Aorta (tissue), 5 donors: ENCODE measurements at regions not wholly inside any gene's neighbourhood (a gene's known extent, or its start where the extent isn't known, plus 50 kb on each side); places are given as distances from the start of the nearest gene placed in this dataset.
"Not testable (repeated sequence)": the region's sequence is repeated elsewhere in the genome, so short reads cannot be mapped to it uniquely, and the experiment has no call there.

Experiments
- ATAC-seq: fragments of 200-7000 bp; cut with Tn5 transposase; one replicate; pipeline ENCODE4 v1.9.1; 2022; ENCODE audit warnings: moderate library complexity; ENCODE audit not compliant: low FRiP score
- DNase-seq, 2 donors: peaks; one replicate each; pipeline ENCODE4 v3.0.0-alpha.2; 2020
- H3K27ac ChIP-seq, 2 donors: one replicate each; pipeline ENCODE4 v1.5.1; 2013; ENCODE audit warnings: low read length in 2 of 2, mild to moderate bottlenecking in 2 of 2, moderate library complexity in 2 of 2, control low read depth in 1 of 2, inconsistent platforms in 1 of 2, low read depth in 1 of 2
- H3K27me3 ChIP-seq, 2 donors: one replicate each; pipeline ENCODE4 v1.6.1; 2013; ENCODE audit warnings: control low read depth in 1 of 2, low read length in 1 of 2, mild to moderate bottlenecking in 1 of 2, moderate library complexity in 1 of 2; ENCODE audit not compliant: insufficient read depth in 2 of 2, control insufficient read depth in 1 of 2
- H3K36me3 ChIP-seq, 2 donors: one replicate each; pipeline ENCODE4 v1.6.1; 2013; ENCODE audit warnings: control low read depth in 1 of 2, low read length in 1 of 2, mild to moderate bottlenecking in 1 of 2; ENCODE audit not compliant: insufficient read depth in 2 of 2, control insufficient read depth in 1 of 2
- H3K4me1 ChIP-seq, 2 donors: one replicate each; pipeline ENCODE4 v1.6.1; 2013; ENCODE audit warnings: low read length in 2 of 2, control low read depth in 1 of 2, mild to moderate bottlenecking in 1 of 2, moderate library complexity in 1 of 2; ENCODE audit not compliant: insufficient read depth in 2 of 2, control insufficient read depth in 1 of 2
- H3K4me3 ChIP-seq, 2 donors: one replicate each; pipeline ENCODE4 v1.5.1; 2013; ENCODE audit warnings: low read length in 2 of 2, control low read depth in 1 of 2, mild to moderate bottlenecking in 1 of 2
- H3K9me3 ChIP-seq: one replicate; pipeline ENCODE4 v1.6.1; 2013; ENCODE audit warnings: mild to moderate bottlenecking, low read length; ENCODE audit not compliant: control insufficient read depth
- WGBS, 2 donors: extraction: QIAGEN DNeasy Blood & Tissue Kit; methylation state at CpG; one replicate each; pipeline ENCODE4 v1.1.7; 2013; 5-methylcytosine and 5-hydroxymethylcytosine counted together
- intact Hi-C, 2 donors: fragments of 100-400 bp; cut with DNase I; formaldehyde crosslinking; loops; one replicate each; pipeline versions ENCODE4 v1.14.2 to v1.15.0; 2022
- donor health status: healthy with polysubstance abuse.
- donor health status: Bipolar disorder and iron deficiency.
- donor health status: DM: no; HTN: no; CAD: no.
- donor health status: DM: no; HTN: no; CAD: no.
- donor health status: DM: yes; HTN: yes; CAD: no.

- no peaks in the 10 kb centered on the region for H3K9me3 ChIP-seq
- whole genome bisulfite sequencing, 2 donors: 24 to 39% methylated on average over 2 of the region's 2 CpGs
- DNase-seq: no peak
- H3K27ac ChIP-seq: no peak overlapping the region
- no peaks in the 10 kb centered on the region for H3K27me3 ChIP-seq
- intact Hi-C loops: no loop called here
- no peak overlapping the region for H3K4me3 ChIP-seq
- H3K4me1 ChIP-seq: no peaks in the 10 kb centered on the region
- no peak for ATAC-seq
- H3K36me3 ChIP-seq: no peaks in the 10 kb centered on the region
Measured at GRCh38 chrX:67044866-67045265, 406.0 kb upstream of the EDA2R start.

GRCh38 chrX:67044029-67044653 lies 405.3 kb upstream of the EDA2R start:
- Histone ChIP-seq H3K9me3 (no peaks in the 10 kb centered on the region), H3K27ac (no peak overlapping the region), H3K27me3 (no peaks in the 10 kb centered on the region), H3K4me3 (no peak overlapping the region), H3K36me3 (no peaks in the 10 kb centered on the region), H3K4me1 (no peaks in the 10 kb centered on the region)
- no peak for ATAC-seq
- 29 to 50% methylated on average over 4 of the region's 4 CpGs for WGBS, 2 donors
- DNase-seq: no peak
- intact Hi-C loops: no loop called here

GRCh38 chrX:67004451-67004850 lies 365.6 kb upstream of the EDA2R start:
- Histone ChIP-seq H3K36me3 (no peaks in the 10 kb centered on the region), H3K4me3 (no peak overlapping the region), H3K9me3 (peaks cover 1% of the 10 kb centered on the region), H3K27me3 (no peaks in the 10 kb centered on the region), H3K27ac (no peak overlapping the region), H3K4me1 (no peaks in the 10 kb centered on the region)
- ATAC-seq (no peak), DNase-seq (no peak)
- 42 to 78% methylated on average over 1 of the region's 1 CpG for WGBS, 2 donors
- intact Hi-C loops: no loop called here

GRCh38 chrX:66994729-66995128 lies 355.9 kb upstream of the EDA2R start:
- ATAC-seq: no peak
- DNase-seq: no peak
- H3K4me1 ChIP-seq: no peaks in the 10 kb centered on the region
- no peaks in the 10 kb centered on the region for H3K9me3 ChIP-seq
- no peaks in the 10 kb centered on the region for H3K27me3 ChIP-seq
- no peak overlapping the region for H3K27ac ChIP-seq
- no peak overlapping the region for H3K4me3 ChIP-seq
- WGBS, 2 donors: 39 to 53% methylated on average over 2 of the region's 2 CpGs
- H3K36me3 ChIP-seq: no peaks in the 10 kb centered on the region
- intact Hi-C loops: no loop called here

- H3K4me3 ChIP-seq, intact Hi-C loops, ATAC-seq, H3K27me3 ChIP-seq, H3K4me1 ChIP-seq, H3K36me3 ChIP-seq, DNase-seq, H3K27ac ChIP-seq, H3K9me3 ChIP-seq: not testable (repeated sequence)
- 71 to 77% methylated on average over 2 of the region's 2 CpGs for WGBS, 2 donors
Measured at GRCh38 chrX:66992077-66992476, 353.2 kb upstream of the EDA2R start.

GRCh38 chrX:66988331-66988730 lies 349.5 kb upstream of the EDA2R start:
- ATAC-seq: no peak
- no peak for DNase-seq
- Histone ChIP-seq H3K36me3 (no peaks in the 10 kb centered on the region), H3K4me3 (no peak overlapping the region), H3K9me3 (no peaks in the 10 kb centered on the region), H3K27me3 (no peaks in the 10 kb centered on the region), H3K4me1 (no peaks in the 10 kb centered on the region), H3K27ac (no peak overlapping the region)
- intact Hi-C loops: no loop called here
- 29 to 40% methylated on average over 1 of the region's 1 CpG for WGBS, 2 donors

- no peaks in the 10 kb centered on the region for H3K9me3 ChIP-seq
- intact Hi-C loops: no loop called here
- H3K4me3 ChIP-seq: no peak overlapping the region
- H3K27ac ChIP-seq: no peak overlapping the region
- 62 to 74% methylated on average over 3 of the region's 3 CpGs for WGBS, 2 donors
- DNase-seq: no peak
- H3K36me3 ChIP-seq: no peaks in the 10 kb centered on the region
- no peaks in the 10 kb centered on the region for H3K4me1 ChIP-seq
- no peaks in the 10 kb centered on the region for H3K27me3 ChIP-seq
- ATAC-seq: no peak
Measured at GRCh38 chrX:66961665-66962064, 322.8 kb upstream of the EDA2R start.

GRCh38 chrX:66931713-66932112 lies 292.8 kb upstream of the EDA2R start:
- Histone ChIP-seq H3K27ac (no peak overlapping the region), H3K27me3 (no peaks in the 10 kb centered on the region), H3K4me1 (no peaks in the 10 kb centered on the region), H3K9me3 (no peaks in the 10 kb centered on the region), H3K4me3 (no peak overlapping the region), H3K36me3 (no peaks in the 10 kb centered on the region)
- intact Hi-C loops: no loop called here
- DNase-seq (no peak), ATAC-seq (no peak)
- 84 to 86% methylated on average over 1 of the region's 1 CpG for WGBS, 2 donors

- H3K4me3 ChIP-seq, intact Hi-C loops, H3K27ac ChIP-seq, H3K9me3 ChIP-seq, DNase-seq, H3K4me1 ChIP-seq, H3K27me3 ChIP-seq, H3K36me3 ChIP-seq, ATAC-seq: not testable (repeated sequence)
- WGBS, 2 donors: 80 to 92% methylated on average over 16 to 18 of the region's 18 CpGs
Measured at GRCh38 chrX:66930516-66930915, 291.6 kb upstream of the EDA2R start.
